Activated gamma-delta T cell treated with Interleukin-2 at 50 U/mL for 16 hours (primary cell): ENCODE measurements at regions not wholly inside any gene's neighbourhood (a gene's known extent, or its start where the extent isn't known, plus 50 kb on each side); places are given as distances from the start of the nearest gene placed in this dataset.

Experiments used
- DNase-seq: peaks from one replicate; pipeline ENCODE4 v3.0.0-alpha.2; 2020

- DNase-seq, result no peak
Measured at GRCh38 chr14:82067221-82067875, 533.7 kb upstream of the SEL1L start.

- DNase-seq, result no peak
Measured at GRCh38 chr14:82070040-82070439, 536.4 kb upstream of the SEL1L start.

DNA sequence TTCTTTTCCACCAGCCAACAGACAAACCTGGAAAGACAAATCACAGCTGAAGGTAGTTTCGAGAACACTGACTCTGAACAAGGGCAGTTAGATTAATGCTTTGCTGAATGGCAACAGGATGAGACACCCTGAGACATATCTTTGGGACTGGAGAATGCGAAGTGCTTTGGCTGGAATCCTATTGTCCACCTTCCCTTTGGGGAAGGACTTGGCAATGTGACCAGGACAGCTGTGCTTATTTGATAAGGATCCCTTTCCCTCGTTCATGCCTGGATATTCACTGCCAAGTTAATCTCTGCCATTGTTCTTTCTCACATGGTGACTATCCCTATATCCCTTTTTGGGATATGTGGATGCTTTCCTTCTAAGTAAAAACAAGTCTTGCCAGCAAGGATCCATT is 537.1 kb upstream of the SEL1L start:
- DNase-seq, result no peak

GRCh38 chr14:82073547-82073946 is 539.9 kb upstream of the SEL1L start:
- no peak for DNase-seq

- DNase-seq, result no peak
Measured at GRCh38 chr14:82075566-82075965, 541.9 kb upstream of the SEL1L start.

- DNase-seq, result no peak
Measured at GRCh38 chr14:82079553-82079952, 545.9 kb upstream of the SEL1L start.

GRCh38 chr14:82080370-82080769 is 546.7 kb upstream of the SEL1L start:
- DNase-seq, result no peak

DNA sequence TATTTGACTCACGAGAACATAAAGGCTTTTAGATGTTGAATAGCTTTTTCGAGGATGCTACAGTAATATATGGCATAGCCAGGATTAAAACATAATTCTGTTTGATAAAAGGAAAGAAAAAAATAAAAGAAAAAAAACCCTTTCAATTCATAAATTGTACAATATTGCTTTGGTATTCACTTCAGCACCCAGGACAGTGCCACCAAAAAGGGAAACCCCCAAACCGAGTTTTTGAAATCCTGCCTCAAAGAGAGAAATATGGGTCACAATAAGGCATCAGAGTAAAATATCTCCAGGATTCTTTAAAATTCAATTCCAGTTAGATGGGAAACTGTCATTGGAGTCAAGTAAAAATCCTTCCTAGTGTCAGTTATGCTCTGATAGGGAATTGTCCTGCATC is 551.2 kb upstream of the SEL1L start:
- DNase-seq, result no peak

DNA sequence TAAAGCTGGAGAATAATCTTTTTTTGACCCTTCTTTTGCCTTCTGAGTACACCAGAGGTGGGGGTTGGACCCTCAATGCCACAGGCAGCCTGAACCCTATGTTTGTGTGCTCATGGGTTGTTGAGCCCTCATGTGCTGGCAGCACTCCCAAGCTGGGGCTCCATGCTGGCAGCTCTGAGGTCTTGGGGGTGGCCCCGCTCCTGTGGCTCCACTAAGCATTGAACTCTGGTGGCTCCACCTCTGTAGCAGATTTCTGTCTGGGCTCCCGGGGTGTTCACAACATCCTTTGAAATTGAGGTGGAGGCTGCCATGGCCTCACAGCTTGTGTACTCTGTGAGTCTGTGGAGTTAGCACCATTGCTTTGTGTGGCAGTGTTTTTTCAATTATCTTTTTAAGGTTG is 557.4 kb upstream of the SEL1L start:
- DNase-seq, result no peak

DNA sequence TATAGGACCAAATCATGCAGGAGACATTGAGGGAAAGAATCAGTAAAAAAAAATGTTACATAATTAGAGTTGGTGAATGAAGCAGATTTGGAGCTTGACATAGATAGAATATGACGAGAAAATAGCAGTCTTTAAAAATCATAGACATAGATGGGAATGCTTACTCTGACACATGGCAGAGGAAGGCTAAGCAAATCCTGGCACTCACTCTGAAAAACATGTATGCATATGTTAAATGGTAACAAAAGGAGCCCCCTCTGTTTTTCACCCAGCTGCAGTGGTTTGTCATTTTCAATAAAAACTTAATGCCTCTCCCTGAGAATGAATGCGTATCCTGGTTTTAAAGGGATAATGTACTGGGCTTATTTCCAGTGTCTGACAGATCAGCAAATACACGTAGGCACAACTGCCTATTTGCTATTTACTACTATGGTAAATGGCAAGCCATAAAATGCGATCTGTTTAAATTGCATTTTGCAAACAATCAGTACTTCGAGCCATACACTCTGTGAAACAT is 561.2 kb upstream of the SEL1L start:
- no peak for DNase-seq

DNA sequence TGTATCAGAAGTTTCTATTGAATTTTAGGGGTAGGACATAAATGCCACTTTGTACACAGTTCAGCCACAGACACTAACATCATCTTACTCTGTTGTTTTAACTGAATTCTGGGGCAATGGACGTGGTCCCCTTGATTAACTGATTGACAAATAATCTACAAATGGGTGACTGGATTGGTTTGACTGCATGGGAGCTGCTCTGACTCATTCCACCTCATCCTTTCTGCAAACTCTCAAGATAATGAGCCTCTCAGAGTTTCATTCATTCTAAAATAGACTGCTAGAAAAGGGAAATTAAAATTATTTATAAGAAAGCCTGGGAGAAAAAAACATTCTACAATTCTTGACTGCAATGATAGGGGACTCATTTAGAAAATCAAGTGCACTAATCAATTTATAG is 570.4 kb upstream of the SEL1L start:
- no peak for DNase-seq

GRCh38 chr14:82112210-82112839 is 578.7 kb upstream of the SEL1L start:
- no peak for DNase-seq

DNA sequence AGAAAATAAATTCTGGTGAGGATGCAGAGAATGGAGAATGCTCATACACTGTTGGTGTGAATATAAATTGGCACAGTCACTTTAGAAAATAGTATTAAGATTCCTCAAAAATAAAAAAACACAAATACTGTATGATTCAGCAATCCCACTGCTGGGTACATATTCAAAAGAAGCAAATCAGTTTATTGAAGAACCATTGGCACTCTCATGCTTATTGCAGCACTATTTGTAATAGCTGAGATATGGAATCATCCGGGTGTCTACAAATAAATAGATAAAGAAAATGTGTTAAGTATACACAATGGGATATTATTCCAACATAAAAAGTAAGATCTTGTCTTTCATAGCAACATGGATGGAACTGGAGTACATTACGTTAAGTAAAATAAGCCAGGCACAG is 579.4 kb upstream of the SEL1L start:
- DNase-seq, result no peak

- DNase-seq, result no peak
Measured at GRCh38 chr14:82113710-82114109, 580.1 kb upstream of the SEL1L start.

GRCh38 chr14:82116721-82117120 is 583.1 kb upstream of the SEL1L start:
- no peak for DNase-seq

DNA sequence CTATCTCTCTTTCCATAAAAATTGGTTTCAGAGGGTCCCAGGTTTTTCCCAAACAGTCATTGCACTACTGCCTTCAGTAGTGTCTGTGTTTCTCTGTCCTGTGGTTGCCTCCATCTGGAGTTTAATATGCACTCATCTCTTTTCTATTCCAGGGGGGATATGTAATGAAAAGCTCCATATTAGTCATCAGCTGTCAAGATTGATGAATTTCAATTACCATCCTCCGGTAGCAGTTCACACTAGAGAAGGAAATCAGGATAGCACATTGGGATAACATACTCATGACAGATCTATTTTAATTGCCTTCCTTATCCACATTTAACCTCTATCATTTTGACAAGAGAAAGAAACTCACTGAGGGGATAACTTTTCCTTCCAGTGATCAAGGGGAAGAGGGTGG is 589.0 kb upstream of the SEL1L start:
- no peak for DNase-seq

- DNase-seq, result no peak
Measured at GRCh38 chr14:82124511-82124910, 590.9 kb upstream of the SEL1L start.

GRCh38 chr14:82126006-82126405 is 592.4 kb upstream of the SEL1L start:
- DNase-seq, result no peak

DNA sequence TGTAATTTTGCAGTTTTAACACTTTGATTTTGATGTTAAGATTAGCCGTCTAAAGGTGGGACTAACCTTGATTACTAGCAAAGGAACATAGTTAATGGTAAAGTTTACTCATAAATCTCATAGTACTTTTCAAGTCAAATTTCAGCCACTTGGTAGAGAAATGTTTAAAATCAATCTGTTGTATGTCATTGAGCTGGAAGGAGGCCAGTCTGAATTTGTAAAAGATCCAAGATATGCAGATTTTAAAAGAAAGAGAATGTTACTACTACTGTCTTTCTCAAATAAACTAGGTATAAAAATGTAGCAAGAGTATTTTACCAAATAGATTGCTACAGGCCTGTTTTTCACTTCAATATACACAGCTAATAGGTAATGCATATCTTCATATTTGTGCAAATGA is 600.8 kb upstream of the SEL1L start:
- no peak for DNase-seq

GRCh38 chr14:82138431-82138830 is 604.8 kb upstream of the SEL1L start:
- DNase-seq, result no peak

DNA sequence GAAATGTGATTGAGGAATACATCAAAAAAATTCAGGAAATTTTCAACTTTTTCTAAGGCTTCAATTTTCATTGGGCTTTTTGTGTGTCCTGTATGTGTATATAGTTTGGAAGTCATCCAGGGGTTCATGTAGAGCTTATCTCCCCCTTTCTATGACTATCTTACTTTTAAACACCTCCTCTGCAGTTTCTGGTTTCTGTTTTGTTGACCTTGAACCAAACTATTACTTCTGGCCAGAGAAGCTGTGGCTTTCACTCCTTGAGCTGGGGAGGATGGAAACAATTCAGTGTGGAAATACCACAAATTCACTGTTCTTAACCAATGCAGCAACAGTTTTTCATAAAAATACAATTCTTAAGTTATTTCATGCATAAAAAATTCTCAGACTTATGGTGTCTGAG is 613.2 kb upstream of the SEL1L start:
- no peak for DNase-seq

DNA sequence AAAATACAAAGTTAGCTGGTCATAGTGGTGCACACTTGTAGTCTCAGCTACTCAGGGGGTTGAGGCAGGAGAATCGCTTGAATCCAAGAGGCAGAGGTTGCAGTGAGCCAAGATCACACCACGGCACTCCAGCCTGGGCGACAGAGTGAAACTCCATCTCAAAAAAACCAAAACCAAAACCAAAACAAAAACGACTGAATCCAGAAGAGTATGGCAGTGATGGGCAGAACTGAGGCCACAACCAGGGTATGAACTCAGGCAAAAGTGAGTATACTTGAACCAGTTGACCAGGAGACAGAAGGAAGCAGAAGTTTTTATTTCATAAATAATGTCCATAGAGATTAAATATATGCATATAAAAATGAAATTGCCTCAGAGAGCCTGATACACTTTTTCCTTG is 620.0 kb upstream of the SEL1L start:
- DNase-seq, result no peak

GRCh38 chr14:82159624-82160023 is 626.0 kb upstream of the SEL1L start:
- no peak for DNase-seq

GRCh38 chr14:82180139-82180538 is 646.5 kb upstream of the SEL1L start:
- no peak for DNase-seq

DNA sequence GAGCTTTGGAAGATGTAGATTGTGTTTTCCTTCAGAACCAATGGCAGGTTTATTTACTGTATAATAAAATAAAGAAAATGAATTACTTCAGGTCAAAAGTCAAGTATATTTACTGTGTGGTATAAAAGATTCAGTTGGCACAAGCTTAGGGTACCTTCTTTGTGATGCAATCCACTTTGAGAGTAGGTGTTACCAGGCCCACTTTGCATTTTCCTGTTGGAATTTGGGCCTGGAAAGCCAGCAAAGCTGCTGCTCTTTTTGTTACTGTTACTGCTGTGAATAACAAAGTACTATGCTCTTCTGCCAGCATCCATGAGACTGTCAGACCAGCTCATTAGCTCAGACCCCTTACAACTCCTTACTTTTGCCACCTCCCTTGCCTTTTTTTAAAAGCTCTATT is 649.0 kb upstream of the SEL1L start:
- no peak for DNase-seq
